Fibroblast of skin of left quadriceps (primary cell): ENCODE measurements at regions not wholly inside any gene's neighbourhood (a gene's known extent, or its start where the extent isn't known, plus 50 kb on each side); places are given as distances from the start of the nearest gene placed in this dataset.

Experiments
- DNase-seq, 2 experiments: peaks; one replicate each; pipeline ENCODE4 v3.0.0-alpha.2; 2013; ENCODE audit warnings: low read depth in 2 of 2

DNA sequence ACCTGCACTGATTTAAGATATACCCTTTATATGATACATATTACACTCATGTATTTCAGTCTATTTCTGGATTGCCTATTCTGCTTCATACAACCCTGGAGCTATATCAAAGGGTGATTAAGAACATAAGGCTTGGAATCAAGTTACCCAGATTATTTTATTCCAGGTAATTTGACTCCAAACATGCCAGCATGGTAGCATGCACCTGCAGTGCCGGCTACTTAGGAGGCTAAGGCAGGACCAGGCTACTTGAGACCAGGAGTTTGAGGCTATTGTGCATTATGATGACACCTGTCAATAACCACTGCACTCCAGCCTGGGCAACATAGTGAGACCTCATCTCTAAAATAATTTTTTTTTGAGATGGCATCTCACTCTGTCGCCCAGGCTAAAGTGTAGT is 50.4 kb upstream of the NEO1 start:
- no peak for DNase-seq

DNA sequence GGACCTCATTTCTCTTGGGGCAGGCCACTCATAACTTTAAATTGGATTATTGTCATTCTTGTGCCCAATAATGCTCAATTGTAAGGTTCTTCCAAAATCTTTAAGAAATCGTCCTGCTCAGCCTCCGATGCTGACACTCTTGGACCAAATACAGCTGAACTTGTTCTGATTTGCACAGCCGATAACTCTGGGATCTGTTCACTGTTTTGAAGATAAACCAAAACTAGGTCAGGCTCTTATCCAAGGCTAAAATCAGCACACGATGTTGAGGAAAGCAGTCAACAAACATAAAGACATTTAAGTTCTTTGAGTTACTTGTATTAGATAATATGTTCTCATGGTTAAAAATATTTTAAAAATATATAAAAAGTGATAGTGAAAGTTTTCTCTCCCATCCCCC is 52.0 kb upstream of the NEO1 start:
- no peak for DNase-seq

DNA sequence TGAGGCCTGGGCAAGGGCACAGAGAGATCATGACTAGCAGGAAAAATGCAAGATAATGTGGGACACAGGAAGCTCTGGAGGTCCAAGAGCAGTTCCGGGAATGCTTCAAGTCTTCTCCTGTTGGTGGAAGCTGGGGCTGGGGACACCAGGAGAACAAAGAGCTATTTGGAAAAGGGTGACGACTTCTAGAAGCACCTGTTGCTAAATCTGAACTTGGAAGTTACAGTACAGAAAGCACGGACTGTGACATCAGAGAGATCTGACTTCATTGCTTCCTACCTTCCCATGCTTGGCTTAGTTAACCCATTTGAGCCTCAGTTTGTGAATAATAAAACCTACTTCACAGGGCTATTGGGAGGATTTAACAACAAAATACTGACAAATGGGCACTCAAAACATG is 52.7 kb upstream of the NEO1 start:
- DNase-seq, result no peak

DNA sequence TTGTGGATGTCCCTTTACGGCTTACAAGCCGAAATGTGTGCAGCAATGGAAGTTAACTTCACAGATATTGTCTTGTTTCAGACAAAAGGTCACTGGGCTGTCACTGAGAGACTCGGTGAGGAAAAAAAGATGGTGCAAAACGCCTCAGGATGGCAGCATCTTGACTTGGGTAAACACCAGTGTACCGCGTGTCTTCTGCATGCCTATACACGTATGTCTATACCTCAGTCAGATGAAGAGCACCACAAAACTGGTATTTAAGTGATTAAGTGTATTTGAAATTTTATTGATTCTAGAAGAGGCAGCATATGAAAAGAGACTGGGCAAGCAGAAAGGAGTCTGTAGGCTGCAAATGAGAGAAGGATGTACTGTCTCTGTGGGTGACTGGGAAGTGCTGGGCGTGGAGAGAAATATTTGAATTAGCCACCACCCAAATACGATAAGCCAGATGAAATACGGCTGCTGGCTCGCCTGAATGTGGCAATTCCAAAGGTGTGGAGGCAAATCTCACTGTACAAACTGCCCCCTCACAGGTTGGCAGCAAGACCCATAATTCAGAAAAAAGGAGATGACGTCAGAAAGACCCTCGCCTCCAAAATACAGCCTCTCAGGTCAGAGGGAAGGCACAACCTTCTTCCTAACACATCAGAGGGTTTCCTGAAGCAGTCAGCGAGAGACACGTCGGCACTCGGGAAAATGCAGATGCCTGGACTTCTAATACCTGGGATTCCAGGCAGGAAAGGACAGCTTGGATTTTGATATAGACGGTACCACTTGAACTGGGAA is 53.4 kb upstream of the NEO1 start:
- DNase-seq, result no peak

DNA sequence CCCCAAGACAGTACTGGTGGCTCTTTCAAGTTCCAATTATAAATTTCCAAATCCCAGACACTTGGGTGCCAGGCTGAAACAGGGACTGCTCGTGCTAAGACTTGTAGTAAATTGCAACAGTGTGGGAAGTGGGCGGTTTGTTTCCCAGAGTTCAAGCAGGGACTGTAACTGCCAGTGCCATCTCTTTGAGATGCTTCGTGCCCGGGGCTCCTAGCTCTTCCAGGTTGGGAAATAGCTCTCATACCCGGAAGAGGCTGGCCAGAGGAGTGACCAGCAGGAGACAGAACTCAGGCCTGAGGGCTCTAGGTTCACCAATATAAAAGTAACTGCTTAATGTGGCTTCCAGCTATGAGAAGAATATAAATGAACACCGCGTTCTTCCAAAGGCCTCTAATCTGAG is 54.0 kb upstream of the NEO1 start:
- DNase-seq, result no peak

DNA sequence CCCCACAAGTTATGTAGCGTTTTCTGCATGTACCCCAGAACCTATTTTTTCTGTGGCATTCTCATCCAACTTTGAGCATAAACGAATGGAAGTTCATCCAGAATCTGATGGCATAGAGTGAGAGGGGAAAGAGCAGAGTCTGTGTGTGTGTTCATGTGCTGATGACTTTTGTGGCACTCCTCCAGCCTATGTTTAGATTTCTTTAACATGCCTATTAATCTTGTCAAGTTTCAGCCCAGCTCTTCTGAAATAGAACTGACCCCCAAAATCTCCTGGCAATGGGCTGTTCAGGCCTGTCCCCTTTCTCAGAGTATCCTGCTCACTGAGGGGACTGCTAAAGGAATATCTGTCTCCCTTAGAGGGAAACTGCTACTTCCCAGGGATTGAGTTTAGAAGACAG is 56.4 kb upstream of the NEO1 start:
- DNase-seq, result no peak

DNA sequence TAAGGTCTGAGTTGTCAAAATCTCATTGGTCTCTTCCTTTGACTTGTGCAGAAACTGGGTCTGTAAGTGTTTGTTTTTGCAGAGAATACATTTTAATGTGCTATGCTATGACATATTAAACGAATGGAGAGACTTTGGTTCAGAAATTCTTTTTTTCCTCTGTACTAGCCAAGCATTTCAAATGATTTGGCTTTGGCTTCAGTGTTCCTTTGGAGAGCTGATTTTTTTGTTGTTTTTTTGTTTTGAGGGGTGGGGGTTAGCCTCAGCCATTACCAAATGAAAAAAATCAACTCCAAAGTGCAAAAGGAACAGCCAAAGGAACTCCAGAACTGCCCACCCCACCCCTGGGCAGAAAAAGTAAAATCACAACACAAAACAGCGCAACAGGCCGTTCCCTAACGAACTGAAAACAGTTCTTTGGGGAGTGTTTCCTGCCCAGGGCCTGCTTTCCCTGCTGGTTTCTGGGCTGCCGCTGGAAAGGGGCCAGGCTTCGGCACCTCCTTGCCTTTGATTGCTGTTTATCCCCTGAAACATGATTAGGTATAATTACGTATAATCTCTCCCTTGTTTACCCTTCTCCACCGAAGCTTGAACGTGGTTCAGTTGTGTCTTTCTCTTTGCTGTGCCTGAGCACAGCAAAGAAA is 57.6 kb upstream of the NEO1 start:
- no peak for DNase-seq

DNA sequence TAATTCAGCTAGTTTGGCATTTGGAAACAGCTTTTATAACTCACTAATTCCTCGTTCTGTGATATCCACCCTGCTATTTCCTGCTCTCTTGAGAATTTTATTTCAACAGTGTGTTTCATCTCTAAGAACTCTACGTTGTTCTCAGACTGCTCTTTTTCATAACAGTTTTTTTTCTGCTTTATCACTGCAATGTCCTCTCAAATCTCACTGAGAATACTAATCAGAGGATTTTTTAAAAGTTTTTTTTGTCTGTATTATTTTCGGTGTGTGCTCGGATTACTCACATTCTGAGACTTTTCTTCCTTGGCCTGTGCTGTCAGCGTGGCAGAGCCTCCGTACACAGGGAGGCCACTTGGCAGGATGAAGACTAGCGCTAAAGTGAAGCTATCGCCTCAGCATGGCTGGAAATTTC is 59.4 kb upstream of the NEO1 start:
- no peak for DNase-seq

DNA sequence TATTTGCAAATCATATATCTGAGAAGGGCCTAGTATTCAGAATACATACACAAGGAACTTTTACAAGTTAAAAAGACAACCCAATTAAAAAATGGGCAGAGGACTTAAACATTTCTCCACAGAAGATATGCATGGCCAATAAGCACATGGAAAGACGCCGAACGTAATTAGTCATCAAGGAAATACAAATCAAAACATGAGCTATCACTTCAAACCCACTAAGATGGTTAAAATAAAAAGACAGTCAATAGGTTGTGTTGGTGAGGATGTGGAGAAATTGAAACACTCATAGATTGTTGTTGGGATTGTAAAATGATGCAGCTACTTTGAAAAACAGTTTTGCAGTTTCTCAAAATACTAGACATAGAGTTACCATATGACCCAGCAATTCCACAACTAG is 61.2 kb upstream of the NEO1 start:
- DNase-seq, result no peak

DNA sequence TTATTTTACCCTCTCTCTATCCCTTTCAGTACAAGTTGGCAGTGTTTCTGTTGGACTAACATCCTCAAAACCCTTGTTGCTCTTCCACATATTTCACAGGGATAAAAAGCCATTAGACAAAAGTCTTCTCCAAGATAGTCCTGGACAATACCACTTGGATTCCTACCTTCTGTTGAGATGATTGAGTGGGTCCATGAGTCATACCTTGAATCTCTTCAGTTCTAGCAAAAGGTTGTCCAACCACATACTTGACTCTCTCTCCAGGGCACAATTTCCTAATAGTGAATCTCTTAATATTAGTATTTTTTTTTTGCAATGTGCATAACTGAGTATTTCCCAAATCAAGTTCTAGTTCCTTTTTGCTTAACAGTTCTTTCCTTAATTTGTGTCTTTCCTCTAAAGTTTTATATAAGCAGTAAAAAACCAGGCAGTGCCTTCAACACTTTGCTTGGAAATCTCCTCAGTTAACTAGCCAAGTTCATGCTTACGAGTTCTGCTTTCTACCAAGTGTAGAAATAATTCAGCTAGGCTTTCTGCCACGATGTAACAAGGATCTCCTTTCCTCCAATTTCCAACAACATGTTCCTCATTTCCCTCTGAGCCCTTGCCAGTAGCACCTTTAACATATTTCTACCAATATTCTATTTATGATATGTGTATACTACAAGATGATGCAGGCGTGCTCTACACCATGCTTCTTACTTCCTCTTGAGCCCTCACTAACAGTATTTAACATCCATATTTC is 68.3 kb upstream of the NEO1 start:
- no peak for DNase-seq

DNA sequence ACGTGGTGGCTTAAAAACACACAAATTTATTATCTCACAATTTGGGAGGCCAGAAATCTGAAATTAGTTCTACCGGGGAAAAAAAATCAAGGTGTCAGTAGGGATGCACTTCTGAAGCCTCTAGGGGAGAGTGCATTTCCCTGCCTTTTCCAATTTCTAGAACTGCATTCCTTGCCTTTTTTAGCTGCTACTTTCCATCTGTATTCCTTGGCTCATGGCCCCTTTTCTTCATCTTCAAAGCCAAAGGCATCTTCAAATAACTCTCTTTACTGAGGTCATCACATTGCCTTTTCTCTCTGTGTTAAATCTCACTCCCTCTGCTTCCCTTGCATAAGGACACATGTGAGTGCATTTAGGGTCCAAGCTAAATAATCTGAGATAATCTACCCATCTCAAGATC is 69.5 kb upstream of the NEO1 start:
- DNase-seq, result no peak

DNA sequence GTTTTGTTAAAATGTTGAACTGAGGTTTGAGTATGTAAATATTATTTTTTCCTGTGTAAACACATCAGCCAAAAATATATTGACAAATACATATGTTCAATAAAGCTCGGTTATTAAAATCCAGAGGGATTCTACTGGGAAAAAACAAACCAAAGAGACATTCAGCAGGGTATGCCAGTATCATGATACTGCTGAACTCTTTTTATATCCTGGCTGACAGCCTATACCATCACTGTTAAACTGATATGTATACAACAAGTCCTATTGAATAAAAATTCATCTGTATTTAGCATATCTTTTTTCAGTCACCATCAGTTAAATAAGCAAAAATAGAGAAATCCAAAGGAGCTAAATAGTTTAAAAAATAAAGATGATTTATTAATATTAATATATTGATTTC is 71.6 kb upstream of the NEO1 start:
- no peak for DNase-seq

DNA sequence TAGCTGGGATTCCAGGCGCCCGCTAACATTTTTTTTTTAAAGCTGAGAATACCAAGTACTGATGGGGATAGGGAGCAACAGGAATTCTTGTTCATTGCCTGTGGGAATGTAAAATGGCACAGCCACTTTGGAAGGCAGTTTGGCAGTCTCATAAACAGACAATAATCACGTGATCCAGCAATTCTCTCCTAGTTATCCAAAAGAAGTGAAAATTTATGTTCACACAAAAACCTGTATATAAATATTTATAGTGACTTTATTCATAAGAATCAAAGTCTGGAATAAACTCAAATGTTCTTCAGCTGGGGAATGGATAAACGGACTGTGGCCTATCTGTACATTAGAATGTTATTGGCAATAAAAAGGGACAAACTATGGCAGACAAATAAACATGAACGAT is 72.5 kb upstream of the NEO1 start:
- DNase-seq, result no peak

DNA sequence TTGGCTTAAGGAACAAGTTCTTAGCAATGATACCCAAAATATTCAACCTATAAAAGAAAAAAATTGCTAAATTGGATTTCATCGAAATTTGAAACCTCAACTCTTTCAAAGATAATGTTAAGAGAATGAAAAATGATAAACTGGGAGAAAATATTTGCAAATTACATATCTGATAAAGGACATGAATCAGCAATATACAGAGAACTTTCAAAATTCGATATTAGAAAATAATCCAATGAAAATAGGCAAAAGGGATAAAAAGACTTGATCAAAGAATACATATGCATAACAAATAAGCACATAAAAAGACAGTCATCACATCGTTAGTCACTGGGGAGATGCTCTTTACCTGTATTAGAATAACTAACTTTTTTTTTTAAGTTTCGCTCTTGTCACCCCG is 73.0 kb upstream of the NEO1 start:
- no peak for DNase-seq

DNA sequence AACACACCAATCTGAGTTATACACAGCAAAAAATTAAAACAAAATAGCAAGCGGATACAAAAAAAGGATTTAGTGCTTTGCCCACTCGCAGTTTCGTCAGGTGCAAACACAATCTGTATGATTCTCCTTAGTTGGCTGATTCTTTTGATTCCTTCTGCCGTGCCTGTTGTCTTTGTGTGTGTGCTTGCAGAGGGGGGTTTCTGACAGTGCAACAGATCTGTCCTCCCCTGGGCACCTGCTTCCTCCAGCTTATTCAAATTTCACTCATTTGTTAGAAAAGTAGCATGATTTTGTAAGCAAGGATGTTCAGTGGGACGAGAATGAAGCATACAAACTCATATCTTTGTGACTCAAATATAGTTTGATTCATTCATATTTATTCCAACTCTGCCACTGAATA is 74.0 kb upstream of the NEO1 start:
- DNase-seq, result no peak

DNA sequence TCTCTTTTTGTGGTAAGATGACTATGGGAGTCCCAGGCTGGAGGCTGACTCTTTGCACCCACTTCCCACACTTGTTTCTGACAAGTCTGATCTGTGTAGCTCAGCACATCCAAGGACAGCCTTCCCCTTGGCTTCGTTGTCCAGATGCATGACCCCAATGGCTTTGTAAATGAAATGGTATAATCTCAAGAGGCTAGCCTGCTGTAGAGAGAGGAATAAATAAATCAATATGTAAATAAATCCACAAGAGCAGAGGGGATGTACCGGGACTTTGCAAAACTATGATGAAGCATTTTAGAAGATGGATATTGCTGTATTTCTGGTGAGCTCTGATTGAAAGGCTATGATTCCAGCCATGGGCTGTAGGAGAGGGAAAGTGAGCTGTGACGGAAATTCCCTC is 79.9 kb upstream of the NEO1 start:
- no peak for DNase-seq

DNA sequence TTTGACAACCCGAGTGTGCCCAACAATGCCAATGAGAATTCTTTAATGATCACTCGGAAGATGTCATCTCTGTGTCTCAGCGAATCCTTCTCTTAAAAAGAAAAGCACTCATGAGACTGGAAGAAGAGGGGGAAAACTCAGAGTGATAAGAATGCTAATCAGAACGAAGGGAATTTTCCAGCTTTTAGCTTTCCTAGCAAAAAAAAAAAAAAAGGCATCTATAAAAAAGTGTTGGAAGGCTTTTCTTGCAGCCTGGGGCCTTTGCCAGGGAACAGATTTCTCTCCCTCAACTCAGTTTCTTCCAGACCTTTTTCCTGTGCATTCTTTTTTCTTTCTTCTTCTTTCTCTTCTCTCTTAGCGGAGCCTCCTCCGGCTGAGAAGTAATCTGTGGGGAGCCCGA is 80.5 kb upstream of the NEO1 start:
- no peak for DNase-seq

DNA sequence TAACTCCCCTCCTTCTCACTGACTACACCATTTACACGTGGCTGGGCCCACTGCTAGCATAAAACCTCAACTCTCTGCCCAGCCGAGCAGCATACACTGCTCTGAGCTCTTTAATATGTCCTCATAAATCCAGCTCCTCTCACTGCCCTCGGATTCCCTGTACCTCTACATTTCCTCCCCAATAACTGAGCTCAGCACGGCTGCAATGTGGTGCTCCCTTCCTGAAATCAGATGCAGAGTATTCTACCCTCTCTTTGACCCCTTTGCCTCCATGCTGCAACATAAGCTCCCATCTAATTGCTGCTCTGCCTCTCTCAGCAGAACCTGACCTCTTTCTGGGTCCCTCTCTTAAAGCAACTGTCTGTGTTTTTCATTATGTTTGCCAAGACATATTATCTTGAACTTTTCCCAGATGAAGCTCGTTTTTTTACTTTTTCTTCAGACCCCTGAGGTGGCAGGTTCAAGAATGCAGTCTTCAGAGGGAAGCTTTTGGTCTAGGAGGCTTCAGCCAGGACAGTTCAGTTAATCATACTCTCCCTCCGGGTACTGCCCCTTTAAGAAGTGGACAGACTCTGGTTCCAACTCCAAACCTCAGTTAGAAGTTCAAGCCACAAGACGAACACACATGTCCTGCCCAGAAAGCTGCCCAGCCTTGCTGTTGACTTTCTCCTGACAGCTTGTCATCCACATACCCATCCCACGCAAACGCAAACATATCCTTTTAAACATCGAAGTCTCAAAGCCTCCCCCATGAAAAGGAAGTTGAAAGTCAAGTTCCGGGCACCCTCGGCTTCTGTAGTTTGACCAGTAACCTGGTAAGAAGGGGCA is 81.1 kb upstream of the NEO1 start:
- no peak for DNase-seq

DNA sequence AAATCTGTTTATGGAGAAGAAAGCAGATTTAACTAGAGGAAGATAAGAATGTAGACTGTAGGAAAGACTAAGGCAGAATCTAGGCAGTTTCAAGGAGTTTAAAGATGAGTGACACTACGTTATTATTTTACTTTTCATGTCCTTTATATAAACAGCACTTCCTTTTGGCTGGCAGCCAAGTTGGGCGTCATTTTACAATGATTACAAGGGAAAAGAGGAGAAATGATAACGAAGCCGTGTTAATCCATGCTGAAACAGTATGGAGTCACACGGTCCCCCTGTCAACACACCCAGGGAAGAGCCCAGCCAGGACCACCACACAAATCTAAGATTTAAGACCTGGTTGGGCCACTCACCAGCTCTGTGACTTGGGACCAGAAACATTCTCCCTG is 83.7 kb upstream of the NEO1 start:
- no peak for DNase-seq

DNA sequence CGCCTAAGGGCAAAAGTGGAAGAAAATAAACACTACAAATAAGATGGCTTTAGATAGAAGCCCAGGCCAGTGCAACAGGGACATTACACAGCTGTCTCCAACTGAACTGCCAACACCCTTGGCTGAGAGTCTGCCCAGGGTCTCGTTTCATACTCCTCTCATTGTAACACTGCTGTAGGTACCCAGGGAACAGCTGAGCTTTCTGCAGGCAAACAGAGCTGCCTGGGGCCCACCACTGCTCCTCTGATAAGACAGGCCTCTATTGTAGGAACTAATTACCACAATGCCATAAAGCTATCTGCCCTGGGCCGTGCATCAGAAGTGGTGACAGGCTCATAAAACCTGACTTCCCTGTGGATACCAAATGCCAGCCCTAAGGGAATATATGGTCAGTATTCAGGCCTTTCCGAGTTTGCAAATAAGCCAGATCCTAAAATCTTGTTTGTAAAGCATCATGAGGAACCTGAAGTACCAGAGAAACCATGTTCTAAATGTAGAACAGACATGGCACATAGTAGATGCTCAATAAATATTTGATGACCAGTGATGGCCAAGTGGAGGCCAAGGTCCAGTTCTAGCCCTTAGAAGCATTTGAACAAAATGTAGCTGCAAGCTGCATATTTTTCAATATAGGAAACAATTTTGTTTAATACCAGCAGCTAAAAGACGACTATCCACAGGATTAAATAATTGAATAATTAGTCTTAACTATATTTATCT is 84.3 kb upstream of the NEO1 start:
- no peak for DNase-seq

DNA sequence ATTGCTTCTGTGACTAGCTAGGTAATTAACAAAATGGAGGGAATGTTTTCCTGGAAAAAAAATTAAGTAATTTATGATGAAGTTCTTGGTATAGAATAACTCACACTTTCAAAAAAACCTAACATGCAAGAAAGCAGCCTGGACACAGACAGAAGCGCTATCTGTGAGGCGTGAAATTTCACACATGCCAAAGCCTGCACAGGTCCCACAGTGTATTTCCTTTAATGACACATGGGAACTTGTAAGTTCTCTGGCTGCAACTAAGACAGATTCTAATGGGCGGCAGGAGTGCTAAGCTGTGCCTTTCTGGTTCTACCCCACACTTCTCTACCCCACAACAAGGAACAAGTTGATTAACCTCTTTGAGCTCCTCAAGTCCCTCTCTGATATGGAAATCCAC is 84.9 kb upstream of the NEO1 start:
- no peak for DNase-seq

DNA sequence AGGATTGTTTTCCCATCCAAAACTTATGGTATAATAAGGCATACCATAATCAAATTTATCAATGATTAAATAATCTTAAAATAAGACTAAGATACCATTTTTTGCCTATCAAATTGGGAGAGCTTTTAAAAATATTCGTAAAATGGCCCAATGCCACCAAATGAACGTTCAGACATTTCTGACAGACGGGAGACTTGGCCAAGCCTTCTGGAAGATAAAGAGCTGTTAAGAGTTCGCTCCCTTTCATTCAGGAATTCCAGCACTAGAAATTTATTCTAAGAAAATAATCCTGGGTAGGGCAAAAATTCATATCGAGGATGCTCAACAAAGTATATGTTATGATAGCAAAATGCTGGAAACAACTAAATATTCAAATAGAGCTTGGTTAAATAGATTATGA is 85.6 kb upstream of the NEO1 start:
- DNase-seq, result no peak
